OCI-LY1 (cell line): ENCODE measurements at regions not wholly inside any gene's neighbourhood (a gene's known extent, or its start where the extent isn't known, plus 50 kb on each side); places are given as distances from the start of the nearest gene placed in this dataset.

Experiments
- H2AFZ ChIP-seq: fragments of 200-600 bp; sonication (generic), shearing (Covaris generic); 2 replicates; pipeline ENCODE4 v1.6.0; 2014; ENCODE audit warnings: antibody characterized with exemption, mild to moderate bottlenecking, low read length
- H3F3A ChIP-seq: fragments of 200-600 bp; sonication (generic), shearing (Covaris generic); 2 replicates; pipeline ENCODE4 v1.6.0; 2014; ENCODE audit warnings: mild to moderate bottlenecking, antibody characterized with exemption, low read length, moderate library complexity; ENCODE audit not compliant: insufficient read depth
- H3K27ac ChIP-seq: fragments of 200-600 bp; sonication (generic); 2 replicates; pipeline ENCODE4 v1.5.1; 2014; ENCODE audit warnings: low read length, mixed run types, mild to moderate bottlenecking, low read depth; ENCODE audit not compliant: poor library complexity, severe bottlenecking
- H3K27me3 ChIP-seq: fragments of 200-600 bp; sonication (generic); 2 replicates; pipeline ENCODE4 v1.6.0; 2014; ENCODE audit warnings: antibody characterized with exemption, mild to moderate bottlenecking, low read length, moderate library complexity; ENCODE audit not compliant: insufficient read depth
- H3K36me3 ChIP-seq: fragments of 200-600 bp; sonication (generic); 2 replicates; pipeline ENCODE4 v1.6.1; 2014; ENCODE audit warnings: mild to moderate bottlenecking, antibody characterized with exemption, low read length, moderate library complexity, mixed read lengths; ENCODE audit not compliant: insufficient read depth
- H3K4me1 ChIP-seq: fragments of 200-600 bp; sonication (generic); 2 replicates; pipeline ENCODE4 v1.5.1; 2014; ENCODE audit warnings: mild to moderate bottlenecking, low read length, moderate library complexity; ENCODE audit not compliant: insufficient read depth, severe bottlenecking
- H3K4me2 ChIP-seq: fragments of 200-600 bp; sonication (generic), shearing (Covaris generic); 2 replicates; pipeline ENCODE4 v1.6.1; 2014; ENCODE audit warnings: low read length
- H3K4me3 ChIP-seq: fragments of 200-600 bp; sonication (generic); 2 replicates; pipeline ENCODE4 v1.5.1; 2014; ENCODE audit warnings: low read length, low read depth, mild to moderate bottlenecking, mixed read lengths; ENCODE audit not compliant: poor library complexity, severe bottlenecking
- H3K79me2 ChIP-seq: fragments of 200-600 bp; shearing (Covaris generic); 2 replicates; pipeline ENCODE4 v1.6.1; 2016; ENCODE audit warnings: mixed run types, low read length, mixed read lengths; ENCODE audit not compliant: insufficient read depth
- H3K9ac ChIP-seq: fragments of 200-600 bp; sonication (generic), shearing (Covaris generic); 2 replicates; pipeline ENCODE4 v1.6.1; 2014; ENCODE audit warnings: mild to moderate bottlenecking, low read length, mixed read lengths
- H3K9me2 ChIP-seq: fragments of 200-600 bp; sonication (generic), shearing (Covaris generic); 2 replicates; pipeline ENCODE4 v1.6.1; 2014; ENCODE audit warnings: low read depth, mild to moderate bottlenecking, low read length, mixed read lengths
- H3K9me3 ChIP-seq: fragments of 200-600 bp; shearing (Covaris generic); 2 replicates; pipeline ENCODE4 v1.6.1; 2014; ENCODE audit warnings: low read length, mixed read lengths
- H4K20me1 ChIP-seq: fragments of 200-600 bp; sonication (generic), shearing (Covaris generic); 2 replicates; pipeline ENCODE4 v1.6.0; 2016; ENCODE audit warnings: mild to moderate bottlenecking, low read length; ENCODE audit not compliant: insufficient read depth
- CTCF ChIP-seq: fragments of 200-600 bp; sonication (generic), shearing (Covaris generic); IDR thresholded peaks from 2 replicates; pipeline ENCODE4 v1.5.1; 2017; ENCODE audit warnings: mild to moderate bottlenecking, antibody characterized with exemption, low read length, moderate library complexity, mixed read lengths
- EZH2 ChIP-seq: fragments of 200-600 bp; sonication (generic), shearing (Covaris generic); IDR thresholded peaks from 2 replicates; pipeline ENCODE4 v1.8.0; 2017; ENCODE audit warnings: borderline replicate concordance, mixed run types, mild to moderate bottlenecking, antibody characterized with exemption, low read length, moderate library complexity, mixed read lengths

- Histone ChIP-seq H3K27me3 (no peaks in the 10 kb centered on the region), H3K79me2 (no peaks in the 10 kb centered on the region), H3K36me3 (no peaks in the 10 kb centered on the region), H3K27ac (no peak overlapping the region), H4K20me1 (no peaks in the 10 kb centered on the region), H3K4me2 (no peak overlapping the region), H3F3A (no peaks in the 10 kb centered on the region), H3K9ac (no peak overlapping the region), H3K9me2 (no peaks in the 10 kb centered on the region), H3K4me1 (no peaks in the 10 kb centered on the region), H2AFZ (no peak overlapping the region), H3K9me3 (no peaks in the 10 kb centered on the region), H3K4me3 (no peak overlapping the region)
- TF ChIP-seq CTCF, result no peak
Measured at GRCh38 chr9:80732506-80732905, 956.8 kb downstream of the TLE1 start.

GRCh38 chr9:80720579-80720978 is 968.8 kb downstream of the TLE1 start:
- H3K4me1 ChIP-seq, result no peaks in the 10 kb centered on the region
- no peaks in the 10 kb centered on the region for H3K27me3 ChIP-seq
- no peak overlapping the region for H3K4me2 ChIP-seq
- H3K4me3 ChIP-seq, result no peak overlapping the region
- no peaks in the 10 kb centered on the region for H3K9me3 ChIP-seq
- H4K20me1 ChIP-seq, result no peaks in the 10 kb centered on the region
- H3K27ac ChIP-seq, result no peak overlapping the region
- no peak overlapping the region for H2AFZ ChIP-seq
- H3K9ac ChIP-seq, result no peak overlapping the region
- no peak for TF ChIP-seq EZH2
- TF ChIP-seq CTCF, result no peak
- H3K36me3 ChIP-seq, result no peaks in the 10 kb centered on the region
- no peaks in the 10 kb centered on the region for H3K9me2 ChIP-seq
- no peaks in the 10 kb centered on the region for H3F3A ChIP-seq
- no peaks in the 10 kb centered on the region for H3K79me2 ChIP-seq

DNA sequence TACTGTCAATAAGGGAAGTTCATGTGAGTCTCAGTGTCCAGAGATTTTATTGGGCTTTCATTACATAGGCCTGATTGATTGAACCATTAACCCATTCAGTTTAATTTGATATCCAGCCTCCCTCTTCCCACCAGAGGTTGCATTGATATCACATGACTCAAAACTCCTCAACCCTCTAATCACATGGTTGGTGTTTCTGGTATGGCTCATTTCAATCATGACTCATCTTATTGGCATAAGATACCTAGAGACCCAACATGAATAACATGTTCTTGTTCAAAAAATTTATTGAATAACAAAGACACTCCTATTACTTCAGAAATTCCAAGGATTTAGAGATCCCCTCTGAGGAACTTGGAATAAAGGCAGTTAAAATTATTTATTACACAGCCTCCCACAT is 982.2 kb downstream of the TLE1 start:
- no peaks in the 10 kb centered on the region for H3K79me2 ChIP-seq
- TF ChIP-seq CTCF (no peak), EZH2 (no peak)
- no peaks in the 10 kb centered on the region for H3K4me1 ChIP-seq
- H3K4me3 ChIP-seq, result no peak overlapping the region
- no peak overlapping the region for H3K27ac ChIP-seq
- no peaks in the 10 kb centered on the region for H4K20me1 ChIP-seq
- H3K4me2 ChIP-seq, result no peak overlapping the region
- no peaks in the 10 kb centered on the region for H3K9me3 ChIP-seq
- no peaks in the 10 kb centered on the region for H3K36me3 ChIP-seq
- H2AFZ ChIP-seq, result no peak overlapping the region
- H3K9ac ChIP-seq, result no peak overlapping the region
- no peaks in the 10 kb centered on the region for H3K9me2 ChIP-seq
- H3F3A ChIP-seq, result no peaks in the 10 kb centered on the region
- H3K27me3 ChIP-seq, result no peaks in the 10 kb centered on the region
